ENCODE measurements at regions not wholly inside any gene's neighbourhood (a gene's known extent, or its start where the extent isn't known, plus 50 kb on each side); places are given as distances from the start of the nearest gene placed in this dataset.

DNA sequence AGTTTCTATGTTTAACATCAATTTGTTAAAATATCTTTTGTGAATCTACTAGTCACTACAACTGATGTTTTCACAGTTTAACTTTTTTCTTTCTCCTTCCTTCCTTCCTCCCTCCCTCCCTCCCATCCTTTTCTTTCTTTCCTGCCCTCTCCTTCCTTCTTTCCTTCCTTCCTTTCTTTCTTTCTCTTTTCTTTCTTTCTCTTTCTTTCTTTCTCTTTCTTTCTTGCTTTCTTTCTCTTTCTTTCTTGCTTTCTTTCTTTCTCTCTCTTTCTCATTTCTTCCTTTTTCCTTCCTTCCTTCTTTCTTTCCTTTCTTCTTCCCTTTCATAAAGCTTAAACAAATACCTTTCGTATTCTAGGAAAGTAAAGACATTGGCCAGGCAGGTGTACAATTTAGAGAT, 2083.0 kb upstream of the CELF4 start:
- Mint-ChIP-seq H3K27me3 (ENCODE audit: low read depth, unreplicated experiment) (no peaks in the 10 kb centered on the region), H3K36me3 (ENCODE audit: low read depth, unreplicated experiment) (no peaks in the 10 kb centered on the region), H3K4me3 (ENCODE audit: unreplicated experiment) (no peak overlapping the region), H3K27ac (ENCODE audit: unreplicated experiment) (no peak overlapping the region), H3K4me1 (ENCODE audit: low read depth, unreplicated experiment) (peaks cover 4% of the 10 kb centered on the region), H3K9me3 (ENCODE audit: unreplicated experiment) (peaks cover 2% of the 10 kb centered on the region)
- FAIRE-seq (no peak), DNase-seq (ENCODE audit: low read depth) (no peak)
- H3K4me3 ChIP-seq (ENCODE audit: insufficient read depth, low read depth, low read length) = no peak overlapping the region
- H3K79me2 ChIP-seq (ENCODE audit: insufficient read depth, low read length) = no peaks in the 10 kb centered on the region
- H3K9me3 ChIP-seq (ENCODE audit: insufficient read depth, low read depth, low read length) = no peaks in the 10 kb centered on the region
- no peak overlapping the region for H3K27ac ChIP-seq (ENCODE audit: low read depth, low read length)
- H2AFZ ChIP-seq (ENCODE audit: low read depth, low read length) = no peak overlapping the region
- no peak overlapping the region for H3K4me2 ChIP-seq (ENCODE audit: low read length)
- H4K20me1 ChIP-seq (ENCODE audit: insufficient read depth, low read length) = no peaks in the 10 kb centered on the region
- no peaks in the 10 kb centered on the region for H3K27me3 ChIP-seq (ENCODE audit: insufficient read depth, low read length)
- H3K9ac ChIP-seq (ENCODE audit: low read length) = no peak overlapping the region
- TF ChIP-seq, protein P1, sequence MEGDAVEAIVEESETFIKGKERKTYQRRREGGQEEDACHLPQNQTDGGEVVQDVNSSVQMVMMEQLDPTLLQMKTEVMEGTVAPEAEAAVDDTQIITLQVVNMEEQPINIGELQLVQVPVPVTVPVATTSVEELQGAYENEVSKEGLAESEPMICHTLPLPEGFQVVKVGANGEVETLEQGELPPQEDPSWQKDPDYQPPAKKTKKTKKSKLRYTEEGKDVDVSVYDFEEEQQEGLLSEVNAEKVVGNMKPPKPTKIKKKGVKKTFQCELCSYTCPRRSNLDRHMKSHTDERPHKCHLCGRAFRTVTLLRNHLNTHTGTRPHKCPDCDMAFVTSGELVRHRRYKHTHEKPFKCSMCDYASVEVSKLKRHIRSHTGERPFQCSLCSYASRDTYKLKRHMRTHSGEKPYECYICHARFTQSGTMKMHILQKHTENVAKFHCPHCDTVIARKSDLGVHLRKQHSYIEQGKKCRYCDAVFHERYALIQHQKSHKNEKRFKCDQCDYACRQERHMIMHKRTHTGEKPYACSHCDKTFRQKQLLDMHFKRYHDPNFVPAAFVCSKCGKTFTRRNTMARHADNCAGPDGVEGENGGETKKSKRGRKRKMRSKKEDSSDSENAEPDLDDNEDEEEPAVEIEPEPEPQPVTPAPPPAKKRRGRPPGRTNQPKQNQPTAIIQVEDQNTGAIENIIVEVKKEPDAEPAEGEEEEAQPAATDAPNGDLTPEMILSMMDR (IDR thresholded peaks at IDR 0.05; ENCODE audit: insufficient read depth, low read depth, low read length) = no peak
- TF ChIP-seq EZH2 (IDR thresholded peaks at IDR 0.05; ENCODE audit: insufficient read depth, low read length) = no peak
- no peaks in the 10 kb centered on the region for H3K4me1 ChIP-seq (ENCODE audit: insufficient read depth, low read length)
- no peaks in the 10 kb centered on the region for H3K36me3 ChIP-seq (ENCODE audit: insufficient read depth, low read length)

DNA sequence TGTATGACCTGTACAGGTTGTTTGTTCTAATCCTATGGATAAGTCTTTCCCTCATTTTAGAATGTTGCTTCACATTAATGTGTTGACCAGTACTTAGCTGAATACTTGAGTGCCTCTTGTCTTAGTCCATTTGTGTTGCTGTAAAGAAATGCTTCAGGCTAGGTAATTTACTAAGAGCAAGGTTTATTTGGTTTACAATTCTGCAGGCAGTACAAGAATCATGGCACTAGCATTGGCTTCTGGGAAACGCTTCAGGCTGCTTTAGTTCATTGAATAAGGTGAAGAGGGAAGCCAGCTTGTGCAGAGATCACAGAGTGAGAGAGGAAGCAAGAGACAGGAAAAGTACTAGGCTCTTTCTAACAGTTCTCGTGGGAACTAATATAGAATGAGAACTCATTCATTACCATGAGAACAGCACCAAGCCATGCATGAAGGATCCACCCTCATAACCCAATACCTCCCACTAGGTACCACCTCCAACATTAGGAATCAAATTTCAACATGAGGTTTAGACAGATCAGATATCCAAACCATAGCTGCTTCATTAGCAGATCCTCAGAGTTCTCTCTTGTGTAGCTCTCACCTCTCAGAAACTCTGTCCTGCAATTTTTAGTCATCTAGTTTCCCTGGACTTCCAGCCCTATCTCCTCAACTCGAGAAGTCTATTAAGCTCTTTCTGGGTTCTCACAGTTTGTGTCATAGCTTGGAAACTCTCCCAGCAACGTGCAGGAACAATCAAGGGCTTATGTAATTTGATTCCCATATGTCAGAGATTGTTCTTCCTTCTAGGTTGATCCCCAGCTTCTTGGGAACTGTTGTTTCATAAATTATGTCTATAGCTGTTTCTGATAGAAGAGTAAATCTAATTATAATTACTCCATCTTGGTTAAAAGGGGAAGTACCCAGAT, 2082.3 kb upstream of the CELF4 start:
- Histone ChIP-seq H3K4me2 (ENCODE audit: low read length) (no peak overlapping the region), H3K4me1 (ENCODE audit: insufficient read depth, low read length) (no peaks in the 10 kb centered on the region), H3K27me3 (ENCODE audit: insufficient read depth, low read length) (no peaks in the 10 kb centered on the region), H3K79me2 (ENCODE audit: insufficient read depth, low read length) (no peaks in the 10 kb centered on the region), H2AFZ (ENCODE audit: low read depth, low read length) (no peak overlapping the region), H3K4me3 (ENCODE audit: insufficient read depth, low read depth, low read length) (no peak overlapping the region), H3K9ac (ENCODE audit: low read length) (no peak overlapping the region), H4K20me1 (ENCODE audit: insufficient read depth, low read length) (no peaks in the 10 kb centered on the region), H3K36me3 (ENCODE audit: insufficient read depth, low read length) (no peaks in the 10 kb centered on the region), H3K27ac (ENCODE audit: low read depth, low read length) (no peak overlapping the region), H3K9me3 (ENCODE audit: insufficient read depth, low read depth, low read length) (no peaks in the 10 kb centered on the region)
- TF ChIP-seq, protein P1 (IDR thresholded peaks at IDR 0.05; ENCODE audit: insufficient read depth, low read depth, low read length) = no peak
- Mint-ChIP-seq H3K27me3 (ENCODE audit: low read depth, unreplicated experiment) (no peaks in the 10 kb centered on the region), H3K36me3 (ENCODE audit: low read depth, unreplicated experiment) (no peaks in the 10 kb centered on the region), H3K27ac (ENCODE audit: unreplicated experiment) (no peak overlapping the region), H3K9me3 (ENCODE audit: unreplicated experiment) (peaks cover 2% of the 10 kb centered on the region), H3K4me1 (ENCODE audit: low read depth, unreplicated experiment) (peaks cover 4% of the 10 kb centered on the region), H3K4me3 (ENCODE audit: unreplicated experiment) (no peak overlapping the region)
- no peak for FAIRE-seq
- DNase-seq (ENCODE audit: low read depth) = peak; percentile 93

DNA sequence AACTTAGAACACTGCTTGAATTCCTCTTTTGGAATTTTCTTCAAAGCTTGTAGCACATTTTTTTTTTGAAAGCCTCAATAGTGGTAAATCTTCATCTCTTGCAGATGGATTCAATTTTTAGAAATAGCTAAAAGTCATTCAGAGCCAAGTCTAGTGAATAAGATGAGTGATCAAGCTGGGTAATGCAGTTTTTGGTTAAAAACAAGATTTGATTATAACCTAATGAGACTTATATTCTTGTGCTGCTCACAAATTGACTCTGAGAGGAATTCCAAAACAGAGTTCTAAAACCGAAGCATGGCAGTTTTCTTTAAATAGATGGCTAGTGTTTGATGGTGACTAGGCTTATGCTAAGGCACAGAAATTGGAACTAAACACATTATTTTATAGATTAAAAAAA, 2072.6 kb upstream of the CELF4 start:
- H3K4me1 ChIP-seq (ENCODE audit: insufficient read depth, low read length) = no peaks in the 10 kb centered on the region
- no peaks in the 10 kb centered on the region for H3K79me2 ChIP-seq (ENCODE audit: insufficient read depth, low read length)
- H3K4me3 ChIP-seq (ENCODE audit: insufficient read depth, low read depth, low read length) = no peak overlapping the region
- Mint-ChIP-seq H3K36me3 (ENCODE audit: low read depth, unreplicated experiment) (no peaks in the 10 kb centered on the region), H3K4me1 (ENCODE audit: low read depth, unreplicated experiment) (peaks cover 2% of the 10 kb centered on the region), H3K9me3 (ENCODE audit: unreplicated experiment) (no peaks in the 10 kb centered on the region), H3K27me3 (ENCODE audit: low read depth, unreplicated experiment) (no peaks in the 10 kb centered on the region), H3K27ac (ENCODE audit: unreplicated experiment) (no peak overlapping the region), H3K4me3 (ENCODE audit: unreplicated experiment) (no peak overlapping the region)
- H3K9ac ChIP-seq (ENCODE audit: low read length) = no peak overlapping the region
- no peak for FAIRE-seq
- TF ChIP-seq, protein P1 (IDR thresholded peaks at IDR 0.05; ENCODE audit: insufficient read depth, low read depth, low read length) = no peak
- no peak for TF ChIP-seq EZH2 (IDR thresholded peaks at IDR 0.05; ENCODE audit: insufficient read depth, low read length)
- H3K27me3 ChIP-seq (ENCODE audit: insufficient read depth, low read length) = no peaks in the 10 kb centered on the region
- DNase-seq (ENCODE audit: low read depth) = no peak
- no peak overlapping the region for H3K27ac ChIP-seq (ENCODE audit: low read depth, low read length)
- no peak overlapping the region for H2AFZ ChIP-seq (ENCODE audit: low read depth, low read length)
- H3K36me3 ChIP-seq (ENCODE audit: insufficient read depth, low read length) = no peaks in the 10 kb centered on the region
- no peaks in the 10 kb centered on the region for H3K9me3 ChIP-seq (ENCODE audit: insufficient read depth, low read depth, low read length)
- no peaks in the 10 kb centered on the region for H4K20me1 ChIP-seq (ENCODE audit: insufficient read depth, low read length)
- no peak overlapping the region for H3K4me2 ChIP-seq (ENCODE audit: low read length)
